GM23248 (cell line): ENCODE measurements at regions not wholly inside any gene's neighbourhood (a gene's known extent, or its start where the extent isn't known, plus 50 kb on each side); places are given as distances from the start of the nearest gene placed in this dataset. TPM values are rescaled to one million over a fixed set of nuclear protein-coding genes. Genes with fewer than 3 reads are reported as not detected.

Experiments
- DNase-seq: peaks from one replicate; pipeline ENCODE4 v3.0.0-alpha.2; 2015
- H2AFZ ChIP-seq: fragments of 200-600 bp; sonication (generic); 2 replicates; pipeline ENCODE4 v1.6.1; 2016; ENCODE audit warnings: antibody characterized with exemption
- H3F3A ChIP-seq: fragments of 200-600 bp; sonication (generic); 2 replicates; pipeline ENCODE4 v1.6.1; 2016; ENCODE audit warnings: mild to moderate bottlenecking, antibody characterized with exemption, mixed run types; ENCODE audit not compliant: insufficient read depth
- H3K27ac ChIP-seq: fragments of 200-600 bp; sonication (generic); 2 replicates; pipeline ENCODE4 v1.5.1; 2016; ENCODE audit warnings: mild to moderate bottlenecking
- H3K27me3 ChIP-seq: fragments of 200-600 bp; sonication (generic); replicated peaks from 2 replicates; pipeline ENCODE4 v1.6.1; 2016; ENCODE audit warnings: mild to moderate bottlenecking; ENCODE audit not compliant: insufficient read depth
- H3K36me3 ChIP-seq: fragments of 200-600 bp; sonication (generic); 2 replicates; pipeline ENCODE4 v1.6.1; 2016; ENCODE audit warnings: low read depth, mild to moderate bottlenecking
- H3K4me1 ChIP-seq: fragments of 200-600 bp; sonication (generic); 2 replicates; pipeline ENCODE4 v1.6.1; 2016; ENCODE audit warnings: mild to moderate bottlenecking; ENCODE audit not compliant: insufficient read depth
- H3K4me2 ChIP-seq: fragments of 200-600 bp; sonication (generic); one replicate; pipeline ENCODE4 v1.6.1; 2016; ENCODE audit warnings: mild to moderate bottlenecking; ENCODE audit not compliant: unreplicated experiment
- H3K4me3 ChIP-seq: fragments of 200-600 bp; sonication (generic); 2 replicates; pipeline ENCODE4 v1.5.1; 2016; ENCODE audit warnings: mild to moderate bottlenecking
- H3K79me2 ChIP-seq: fragments of 200-600 bp; sonication (generic); 2 replicates; pipeline ENCODE4 v1.6.1; 2016; ENCODE audit warnings: mild to moderate bottlenecking; ENCODE audit not compliant: insufficient read depth
- H3K9ac ChIP-seq: fragments of 200-600 bp; sonication (generic); 2 replicates; pipeline ENCODE4 v1.6.1; 2016; ENCODE audit warnings: mild to moderate bottlenecking
- H3K9me2 ChIP-seq: fragments of 200-600 bp; sonication (generic); 2 replicates; pipeline ENCODE4 v1.6.1; 2016; ENCODE audit warnings: mixed run types, mild to moderate bottlenecking, moderate library complexity; ENCODE audit not compliant: insufficient read depth
- H3K9me3 ChIP-seq: fragments of 200-600 bp; sonication (generic); one replicate; pipeline ENCODE4 v1.6.1; 2017; ENCODE audit warnings: low read depth
- H4K20me1 ChIP-seq: fragments of 200-600 bp; sonication (generic); 2 replicates; pipeline ENCODE4 v1.6.0; 2016; ENCODE audit not compliant: insufficient read depth
- EZH2 ChIP-seq: fragments of 200-600 bp; sonication (generic); IDR thresholded peaks from 2 replicates; pipeline ENCODE4 v1.6.1; 2018; ENCODE audit warnings: antibody characterized with exemption, mild to moderate bottlenecking; ENCODE audit not compliant: insufficient read depth, poor library complexity, severe bottlenecking
- EZH2phosphoT487 ChIP-seq: fragments of 200-600 bp; sonication (generic); IDR thresholded peaks from 2 replicates; pipeline ENCODE4 v1.6.1; 2018; ENCODE audit warnings: antibody characterized with exemption, moderate library complexity, mild to moderate bottlenecking, low read depth; ENCODE audit not compliant: insufficient read depth
- WGBS, 2 experiments: methylation state at CpG; one replicate each; pipeline ENCODE4 v1.1.6; 2015 to 2017; ENCODE audit warnings: low lambda C conversion rate in 2 of 2, low coverage in 1 of 2; ENCODE audit errors: missing lambda C conversion rate in 2 of 2; 5-methylcytosine and 5-hydroxymethylcytosine counted together
- in situ Hi-C: fragments of 300-500 bp; cut with MboI; formaldehyde crosslinking; loops from 2 replicates; pipeline ENCODE4 v1.15.0; 2020
- small RNA-seq: library from RNA; depleted of rRNA; stranded (forward); fragments of <200 nt; gene quantifications from one replicate; pipeline ENCODE3, GENCODE V24; 2014; ENCODE audit warnings: low read depth, low replicate concordance

- Histone ChIP-seq H3K4me1 (no peaks in the 10 kb centered on the region), H3K36me3 (no peaks in the 10 kb centered on the region), H3K9me3 (no peaks in the 10 kb centered on the region), H2AFZ (no peak overlapping the region), H3K9ac (no peak overlapping the region), H3K4me3 (no peak overlapping the region), H4K20me1 (no peaks in the 10 kb centered on the region), H3K79me2 (no peaks in the 10 kb centered on the region), H3K9me2 (no peaks in the 10 kb centered on the region), H3K4me2 (no peak overlapping the region), H3K27me3 (no peaks in the 10 kb centered on the region), H3F3A (no peaks in the 10 kb centered on the region), H3K27ac (no peak overlapping the region)
- TF ChIP-seq EZH2, result no peak
- no peak for TF ChIP-seq EZH2phosphoT487
- DNase-seq, result no peak
- 0% methylated on average over 1 of the region's 1 CpG for WGBS, 2 experiments
- in situ Hi-C loops, result no loop called here
These were observed 71.0 kb upstream of the ZP4 start for GRCh38 chr1:237961754-237962153.

GRCh38 chr1:237959838-237960237, 69.1 kb upstream of the ZP4 start:
- Histone ChIP-seq H3F3A (no peaks in the 10 kb centered on the region), H3K79me2 (no peaks in the 10 kb centered on the region), H3K4me1 (no peaks in the 10 kb centered on the region), H3K4me3 (no peak overlapping the region), H3K27me3 (no peaks in the 10 kb centered on the region), H3K9ac (no peak overlapping the region), H3K9me3 (no peaks in the 10 kb centered on the region), H3K9me2 (no peaks in the 10 kb centered on the region), H3K4me2 (no peak overlapping the region), H2AFZ (no peak overlapping the region), H3K36me3 (no peaks in the 10 kb centered on the region), H3K27ac (no peak overlapping the region), H4K20me1 (no peaks in the 10 kb centered on the region)
- no peak for DNase-seq
- in situ Hi-C loops, result no loop called here
- TF ChIP-seq EZH2phosphoT487, result no peak

DNA sequence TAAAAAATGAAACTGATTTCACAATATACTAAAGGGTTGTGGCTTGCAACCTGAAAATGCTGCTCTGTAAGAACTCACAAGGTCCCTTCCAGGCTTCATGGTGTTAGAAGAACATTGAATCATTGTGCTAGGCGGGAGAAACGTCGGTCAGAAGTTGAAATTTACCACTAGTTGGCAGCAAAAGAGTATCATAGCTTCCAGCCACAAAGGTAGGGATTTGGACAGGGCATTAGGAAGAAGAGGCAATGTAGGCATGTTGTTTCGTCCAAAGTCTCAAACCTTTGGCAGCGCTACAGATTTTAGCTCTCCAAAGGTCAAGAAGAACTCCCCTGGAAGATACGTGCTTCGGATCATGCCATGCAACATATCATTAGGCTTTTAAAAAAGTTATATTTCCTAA, 62.5 kb upstream of the ZP4 start:
- H3K79me2 ChIP-seq, result no peaks in the 10 kb centered on the region
- no peaks in the 10 kb centered on the region for H4K20me1 ChIP-seq
- no peak for TF ChIP-seq EZH2
- no peak for TF ChIP-seq EZH2phosphoT487
- H3K4me1 ChIP-seq, result no peaks in the 10 kb centered on the region
- H3K9ac ChIP-seq, result no peak overlapping the region
- no peaks in the 10 kb centered on the region for H3K9me2 ChIP-seq
- H3K36me3 ChIP-seq, result no peaks in the 10 kb centered on the region
- no peaks in the 10 kb centered on the region for H3K27me3 ChIP-seq
- no peak for DNase-seq
- H3K9me3 ChIP-seq, result no peaks in the 10 kb centered on the region
- no peak overlapping the region for H3K4me2 ChIP-seq
- in situ Hi-C loops, result no loop called here
- WGBS, 2 experiments, result 17 to 24% methylated on average over 7 of the region's 7 CpGs
- no peak overlapping the region for H3K4me3 ChIP-seq
- no peak overlapping the region for H2AFZ ChIP-seq
- H3F3A ChIP-seq, result no peaks in the 10 kb centered on the region
- H3K27ac ChIP-seq, result no peak overlapping the region

Small RNAs in the stretch of these regions (small RNA-seq; reads per million reads assigned to genes)
- not detected for gene AL356010.1
- not detected for gene AL590135.1
- gene RNU6-725P, result not detected
